ENCODE measurements at regions not wholly inside any gene's neighbourhood (a gene's known extent, or its start where the extent isn't known, plus 50 kb on each side); places are given as distances from the start of the nearest gene placed in this dataset.

DNA sequence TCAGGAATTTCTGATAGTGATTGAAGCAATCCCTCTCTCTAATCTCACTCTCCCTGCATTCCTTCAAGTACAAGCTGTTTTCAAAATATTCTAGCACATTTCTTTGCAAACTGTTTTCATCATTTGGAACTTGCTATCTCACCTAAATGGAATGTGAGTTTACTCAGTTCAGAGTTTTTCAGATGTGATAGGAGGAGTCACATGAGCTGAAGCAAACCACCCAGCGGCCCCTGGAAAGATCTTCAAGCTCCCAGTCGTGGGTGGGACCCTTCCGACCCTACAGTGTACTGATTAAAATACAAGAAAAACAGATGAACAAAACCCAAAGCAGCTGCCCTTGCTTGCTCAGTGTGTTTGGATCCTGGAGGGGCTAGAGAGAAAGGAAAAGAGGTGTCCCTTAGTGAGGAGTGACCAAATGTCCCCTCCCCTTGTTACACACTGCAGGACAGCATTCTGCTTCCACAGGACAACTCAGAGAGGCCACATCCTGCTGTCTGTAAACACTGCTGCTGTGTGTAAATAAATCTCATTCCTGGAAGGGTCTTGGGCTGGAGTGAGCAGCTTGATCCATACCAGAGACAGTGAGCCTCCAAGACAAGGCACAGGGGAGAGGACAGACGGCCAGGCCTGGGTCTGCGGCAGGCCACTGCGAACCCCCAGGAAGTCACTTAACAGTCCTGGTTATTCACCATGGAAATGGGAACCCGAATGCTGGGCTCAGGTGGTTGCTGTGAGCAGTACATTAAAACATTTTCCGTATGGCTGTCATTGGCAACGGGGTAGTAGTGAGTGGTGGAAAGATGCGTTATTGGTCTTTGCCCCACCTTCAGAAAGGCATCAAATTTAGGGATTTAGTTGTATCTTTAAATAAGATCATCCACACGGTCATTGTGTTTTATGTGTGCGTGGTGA lies 229.2 kb downstream of the RHOU start (continued):
- peak; percentile 20; the same call in 1 of the 2 replicates for TF ChIP-seq ZKSCAN8 (CRISPR knock-in tag; IDR thresholded peaks at IDR 0.05; ENCODE audit: borderline replicate concordance)
- TF ChIP-seq ZFP62 (CRISPR knock-in tag; IDR thresholded peaks at IDR 0.05) = no peak
- no peak for TF ChIP-seq LCORL (IDR thresholded peaks at IDR 0.05)
- TF ChIP-seq LCORL (CRISPR knock-in tag; IDR thresholded peaks at IDR 0.05) = peak; percentile 78; the same call in 1 of the 2 replicates
- TF ChIP-seq, protein P1, sequence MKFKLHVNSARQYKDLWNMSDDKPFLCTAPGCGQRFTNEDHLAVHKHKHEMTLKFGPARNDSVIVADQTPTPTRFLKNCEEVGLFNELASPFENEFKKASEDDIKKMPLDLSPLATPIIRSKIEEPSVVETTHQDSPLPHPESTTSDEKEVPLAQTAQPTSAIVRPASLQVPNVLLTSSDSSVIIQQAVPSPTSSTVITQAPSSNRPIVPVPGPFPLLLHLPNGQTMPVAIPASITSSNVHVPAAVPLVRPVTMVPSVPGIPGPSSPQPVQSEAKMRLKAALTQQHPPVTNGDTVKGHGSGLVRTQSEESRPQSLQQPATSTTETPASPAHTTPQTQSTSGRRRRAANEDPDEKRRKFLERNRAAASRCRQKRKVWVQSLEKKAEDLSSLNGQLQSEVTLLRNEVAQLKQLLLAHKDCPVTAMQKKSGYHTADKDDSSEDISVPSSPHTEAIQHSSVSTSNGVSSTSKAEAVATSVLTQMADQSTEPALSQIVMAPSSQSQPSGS (CRISPR knock-in tag; IDR thresholded peaks at IDR 0.05) = peak; percentile 45; the same call in 1 of the 2 replicates
- TF ChIP-seq, protein P2, sequence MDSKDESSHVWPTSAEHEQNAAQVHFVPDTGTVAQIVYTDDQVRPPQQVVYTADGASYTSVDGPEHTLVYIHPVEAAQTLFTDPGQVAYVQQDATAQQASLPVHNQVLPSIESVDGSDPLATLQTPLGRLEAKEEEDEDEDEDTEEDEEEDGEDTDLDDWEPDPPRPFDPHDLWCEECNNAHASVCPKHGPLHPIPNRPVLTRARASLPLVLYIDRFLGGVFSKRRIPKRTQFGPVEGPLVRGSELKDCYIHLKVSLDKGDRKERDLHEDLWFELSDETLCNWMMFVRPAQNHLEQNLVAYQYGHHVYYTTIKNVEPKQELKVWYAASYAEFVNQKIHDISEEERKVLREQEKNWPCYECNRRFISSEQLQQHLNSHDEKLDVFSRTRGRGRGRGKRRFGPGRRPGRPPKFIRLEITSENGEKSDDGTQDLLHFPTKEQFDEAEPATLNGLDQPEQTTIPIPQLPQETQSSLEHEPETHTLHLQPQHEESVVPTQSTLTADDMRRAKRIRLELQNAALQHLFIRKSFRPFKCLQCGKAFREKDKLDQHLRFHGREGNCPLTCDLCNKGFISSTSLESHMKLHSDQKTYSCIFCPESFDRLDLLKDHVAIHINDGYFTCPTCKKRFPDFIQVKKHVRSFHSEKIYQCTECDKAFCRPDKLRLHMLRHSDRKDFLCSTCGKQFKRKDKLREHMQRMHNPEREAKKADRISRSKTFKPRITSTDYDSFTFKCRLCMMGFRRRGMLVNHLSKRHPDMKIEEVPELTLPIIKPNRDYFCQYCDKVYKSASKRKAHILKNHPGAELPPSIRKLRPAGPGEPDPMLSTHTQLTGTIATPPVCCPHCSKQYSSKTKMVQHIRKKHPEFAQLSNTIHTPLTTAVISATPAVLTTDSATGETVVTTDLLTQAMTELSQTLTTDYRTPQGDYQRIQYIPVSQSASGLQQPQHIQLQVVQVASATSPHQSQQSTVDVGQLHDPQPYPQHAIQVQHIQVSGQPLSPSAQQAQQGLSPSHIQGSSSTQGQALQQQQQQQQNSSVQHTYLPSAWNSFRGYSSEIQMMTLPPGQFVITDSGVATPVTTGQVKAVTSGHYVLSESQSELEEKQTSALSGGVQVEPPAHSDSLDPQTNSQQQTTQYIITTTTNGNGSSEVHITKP (CRISPR knock-in tag; IDR thresholded peaks at IDR 0.05; ENCODE audit: low read depth) = no peak; the same call in none of the 2 replicates
- TF ChIP-seq, protein P3, sequence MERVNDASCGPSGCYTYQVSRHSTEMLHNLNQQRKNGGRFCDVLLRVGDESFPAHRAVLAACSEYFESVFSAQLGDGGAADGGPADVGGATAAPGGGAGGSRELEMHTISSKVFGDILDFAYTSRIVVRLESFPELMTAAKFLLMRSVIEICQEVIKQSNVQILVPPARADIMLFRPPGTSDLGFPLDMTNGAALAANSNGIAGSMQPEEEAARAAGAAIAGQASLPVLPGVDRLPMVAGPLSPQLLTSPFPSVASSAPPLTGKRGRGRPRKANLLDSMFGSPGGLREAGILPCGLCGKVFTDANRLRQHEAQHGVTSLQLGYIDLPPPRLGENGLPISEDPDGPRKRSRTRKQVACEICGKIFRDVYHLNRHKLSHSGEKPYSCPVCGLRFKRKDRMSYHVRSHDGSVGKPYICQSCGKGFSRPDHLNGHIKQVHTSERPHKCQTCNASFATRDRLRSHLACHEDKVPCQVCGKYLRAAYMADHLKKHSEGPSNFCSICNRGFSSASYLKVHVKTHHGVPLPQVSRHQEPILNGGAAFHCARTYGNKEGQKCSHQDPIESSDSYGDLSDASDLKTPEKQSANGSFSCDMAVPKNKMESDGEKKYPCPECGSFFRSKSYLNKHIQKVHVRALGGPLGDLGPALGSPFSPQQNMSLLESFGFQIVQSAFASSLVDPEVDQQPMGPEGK (CRISPR knock-in tag; IDR thresholded peaks at IDR 0.05) = peak; percentile 73
- no peak for TF ChIP-seq ZNF75D (CRISPR knock-in tag; IDR thresholded peaks at IDR 0.05; ENCODE audit: borderline replicate concordance)
- TF ChIP-seq ZNF878 (CRISPR knock-in tag; IDR thresholded peaks at IDR 0.05) = 0 out of 2 replicates have a peak, but pooled peaks have one; percentile 62
- TF ChIP-seq, protein P4, sequence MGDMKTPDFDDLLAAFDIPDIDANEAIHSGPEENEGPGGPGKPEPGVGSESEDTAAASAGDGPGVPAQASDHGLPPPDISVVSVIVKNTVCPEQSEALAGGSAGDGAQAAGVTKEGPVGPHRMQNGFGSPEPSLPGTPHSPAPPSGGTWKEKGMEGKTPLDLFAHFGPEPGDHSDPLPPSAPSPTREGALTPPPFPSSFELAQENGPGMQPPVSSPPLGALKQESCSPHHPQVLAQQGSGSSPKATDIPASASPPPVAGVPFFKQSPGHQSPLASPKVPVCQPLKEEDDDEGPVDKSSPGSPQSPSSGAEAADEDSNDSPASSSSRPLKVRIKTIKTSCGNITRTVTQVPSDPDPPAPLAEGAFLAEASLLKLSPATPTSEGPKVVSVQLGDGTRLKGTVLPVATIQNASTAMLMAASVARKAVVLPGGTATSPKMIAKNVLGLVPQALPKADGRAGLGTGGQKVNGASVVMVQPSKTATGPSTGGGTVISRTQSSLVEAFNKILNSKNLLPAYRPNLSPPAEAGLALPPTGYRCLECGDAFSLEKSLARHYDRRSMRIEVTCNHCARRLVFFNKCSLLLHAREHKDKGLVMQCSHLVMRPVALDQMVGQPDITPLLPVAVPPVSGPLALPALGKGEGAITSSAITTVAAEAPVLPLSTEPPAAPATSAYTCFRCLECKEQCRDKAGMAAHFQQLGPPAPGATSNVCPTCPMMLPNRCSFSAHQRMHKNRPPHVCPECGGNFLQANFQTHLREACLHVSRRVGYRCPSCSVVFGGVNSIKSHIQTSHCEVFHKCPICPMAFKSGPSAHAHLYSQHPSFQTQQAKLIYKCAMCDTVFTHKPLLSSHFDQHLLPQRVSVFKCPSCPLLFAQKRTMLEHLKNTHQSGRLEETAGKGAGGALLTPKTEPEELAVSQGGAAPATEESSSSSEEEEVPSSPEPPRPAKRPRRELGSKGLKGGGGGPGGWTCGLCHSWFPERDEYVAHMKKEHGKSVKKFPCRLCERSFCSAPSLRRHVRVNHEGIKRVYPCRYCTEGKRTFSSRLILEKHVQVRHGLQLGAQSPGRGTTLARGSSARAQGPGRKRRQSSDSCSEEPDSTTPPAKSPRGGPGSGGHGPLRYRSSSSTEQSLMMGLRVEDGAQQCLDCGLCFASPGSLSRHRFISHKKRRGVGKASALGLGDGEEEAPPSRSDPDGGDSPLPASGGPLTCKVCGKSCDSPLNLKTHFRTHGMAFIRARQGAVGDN (CRISPR knock-in tag; IDR thresholded peaks at IDR 0.05) = peak; percentile 59
- TF ChIP-seq MED1 (CRISPR knock-in tag; IDR thresholded peaks at IDR 0.05) = 0 out of 2 replicates have a peak, but pooled peaks have one; percentile 47
- 0 out of 2 replicates have a peak, but pooled peaks have one; percentile 37 for TF ChIP-seq ZNF253 (CRISPR knock-in tag; IDR thresholded peaks at IDR 0.05; ENCODE audit: borderline replicate concordance)
- TF ChIP-seq HNF4G (IDR thresholded peaks at IDR 0.05; ENCODE audit: borderline replicate concordance, low read depth, low read length) = no peak
- 0 out of 2 replicates have a peak, but pooled peaks have one; percentile 22 for TF ChIP-seq HNF4G (CRISPR knock-in tag; IDR thresholded peaks at IDR 0.05; ENCODE audit: borderline replicate concordance, low read depth)
- TF ChIP-seq, protein P5, sequence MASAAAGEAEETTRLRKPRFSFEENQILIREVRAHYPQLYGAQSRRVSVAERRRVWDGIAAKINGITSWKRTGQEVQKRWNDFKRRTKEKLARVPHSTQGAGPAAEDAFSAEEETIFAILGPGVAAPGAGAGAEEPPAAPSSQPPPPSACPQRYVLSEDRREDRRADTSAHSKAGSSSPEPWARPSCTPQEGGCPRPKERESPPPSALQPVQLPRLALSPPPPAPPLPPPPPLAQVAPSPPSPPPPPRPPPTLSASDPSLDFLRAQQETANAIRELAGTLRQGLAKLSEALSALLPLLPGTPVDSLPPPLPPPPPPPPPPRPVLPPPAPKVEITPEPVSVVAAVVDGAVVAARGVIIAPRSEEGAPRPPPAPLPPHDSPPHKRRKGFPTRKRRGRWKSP (CRISPR knock-in tag; IDR thresholded peaks at IDR 0.05) = no peak; the same call in 1 of the 2 replicates

Data from HepG2 (cell line).